ENCODE measurements at regions not wholly inside any gene's neighbourhood (a gene's known extent, or its start where the extent isn't known, plus 50 kb on each side); places are given as distances from the start of the nearest gene placed in this dataset.

DNA sequence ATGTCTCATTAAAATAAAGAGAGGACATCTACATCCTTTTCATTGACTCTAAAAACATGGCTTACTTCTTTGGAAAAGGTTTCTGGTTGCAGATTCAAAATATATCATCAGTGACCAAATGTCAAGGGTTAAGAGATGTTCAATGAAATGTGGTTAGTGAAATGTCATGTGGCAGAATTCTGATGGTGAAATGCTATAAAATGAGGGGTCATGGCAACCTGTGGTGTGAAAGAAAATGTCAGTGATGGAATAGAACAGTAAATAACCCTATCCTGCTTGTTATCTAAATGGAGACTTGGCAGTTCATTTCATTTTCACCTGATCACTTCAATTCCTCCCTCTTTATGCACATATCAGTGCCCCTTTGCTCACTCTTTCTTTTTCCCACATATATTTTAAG lies 79.4 kb downstream of the TFPI2 start:
- H3K4me3 ChIP-seq (ENCODE audit: low read depth, low read length): no peak overlapping the region
- no peak overlapping the region for H2AFZ ChIP-seq (ENCODE audit: insufficient read depth, low read length, poor library complexity)
- H3K9me3 ChIP-seq (ENCODE audit: insufficient read depth, low read depth, low read length): no peaks in the 10 kb centered on the region
- H3K4me2 ChIP-seq (ENCODE audit: low read length): no peak overlapping the region
- H3K14ac ChIP-seq (ENCODE audit: low read length): no peak overlapping the region
- H4K12ac ChIP-seq (ENCODE audit: low read depth, low read length): no peak overlapping the region
- H3K23ac ChIP-seq (ENCODE audit: low read length): no peak overlapping the region
- no peak overlapping the region for H3K9ac ChIP-seq (ENCODE audit: low read length)
- H4K8ac ChIP-seq (ENCODE audit: low read depth, low read length): no peak overlapping the region
- no peaks in the 10 kb centered on the region for H3K36me3 ChIP-seq (ENCODE audit: control insufficient read depth in 1 of 2, insufficient read depth in 2 of 2, low read length in 2 of 2)
- no peak overlapping the region for H2BK120ac ChIP-seq (ENCODE audit: insufficient read depth, low read length, poor library complexity)
- no peak overlapping the region for H4K91ac ChIP-seq (ENCODE audit: low read depth, low read length)
- DNase-seq: no peak
- H3K4ac ChIP-seq (ENCODE audit: low read depth, low read length): no peak overlapping the region
- H2BK5ac ChIP-seq (ENCODE audit: low read depth, low read length, poor library complexity): no peak overlapping the region
- no peak overlapping the region for H2AK5ac ChIP-seq (ENCODE audit: low read length)
- H3K4me1 ChIP-seq (ENCODE audit: control insufficient read depth in 1 of 2, insufficient read depth in 2 of 2, low read length in 2 of 2): no peaks in the 10 kb centered on the region
- no peaks in the 10 kb centered on the region for H3K79me1 ChIP-seq (ENCODE audit: low read length)
- no peak overlapping the region for H3K18ac ChIP-seq (ENCODE audit: low read length)
- no peaks in the 10 kb centered on the region for H3K79me2 ChIP-seq (ENCODE audit: control insufficient read depth, insufficient read depth, low read length, poor library complexity)
- no peaks in the 10 kb centered on the region for H3K27me3 ChIP-seq (ENCODE audit: insufficient read depth, low read length)
- H2BK12ac ChIP-seq (ENCODE audit: low read length): no peak overlapping the region
- no peak overlapping the region for H3K27ac ChIP-seq (ENCODE audit: low read depth, low read length)

GRCh38 chr7:93810561-93810960 lies 80.0 kb downstream of the TFPI2 start:
- H2BK5ac ChIP-seq (ENCODE audit: low read depth, low read length, poor library complexity): no peak overlapping the region
- H3K4me3 ChIP-seq (ENCODE audit: low read depth, low read length): no peak overlapping the region
- H3K23ac ChIP-seq (ENCODE audit: low read length): no peak overlapping the region
- H3K18ac ChIP-seq (ENCODE audit: low read length): no peak overlapping the region
- no peaks in the 10 kb centered on the region for H3K79me2 ChIP-seq (ENCODE audit: control insufficient read depth, insufficient read depth, low read length, poor library complexity)
- H3K79me1 ChIP-seq (ENCODE audit: low read length): no peaks in the 10 kb centered on the region
- DNase-seq: no peak
- no peak overlapping the region for H3K14ac ChIP-seq (ENCODE audit: low read length)
- H3K4me1 ChIP-seq (ENCODE audit: control insufficient read depth in 1 of 2, insufficient read depth in 2 of 2, low read length in 2 of 2): no peaks in the 10 kb centered on the region
- no peak overlapping the region for H3K27ac ChIP-seq (ENCODE audit: low read depth, low read length)
- no peak overlapping the region for H3K4ac ChIP-seq (ENCODE audit: low read depth, low read length)
- no peaks in the 10 kb centered on the region for H3K27me3 ChIP-seq (ENCODE audit: insufficient read depth, low read length)
- H3K9me3 ChIP-seq (ENCODE audit: insufficient read depth, low read depth, low read length): no peaks in the 10 kb centered on the region
- no peak overlapping the region for H4K12ac ChIP-seq (ENCODE audit: low read depth, low read length)
- H3K4me2 ChIP-seq (ENCODE audit: low read length): no peak overlapping the region
- H2AK5ac ChIP-seq (ENCODE audit: low read length): no peak overlapping the region
- no peak overlapping the region for H4K91ac ChIP-seq (ENCODE audit: low read depth, low read length)
- no peak overlapping the region for H4K8ac ChIP-seq (ENCODE audit: low read depth, low read length)
- no peak overlapping the region for H2AFZ ChIP-seq (ENCODE audit: insufficient read depth, low read length, poor library complexity)
- H2BK120ac ChIP-seq (ENCODE audit: insufficient read depth, low read length, poor library complexity): no peak overlapping the region
- no peak overlapping the region for H3K9ac ChIP-seq (ENCODE audit: low read length)
- no peaks in the 10 kb centered on the region for H3K36me3 ChIP-seq (ENCODE audit: control insufficient read depth in 1 of 2, insufficient read depth in 2 of 2, low read length in 2 of 2)
- no peak overlapping the region for H2BK12ac ChIP-seq (ENCODE audit: low read length)

DNA sequence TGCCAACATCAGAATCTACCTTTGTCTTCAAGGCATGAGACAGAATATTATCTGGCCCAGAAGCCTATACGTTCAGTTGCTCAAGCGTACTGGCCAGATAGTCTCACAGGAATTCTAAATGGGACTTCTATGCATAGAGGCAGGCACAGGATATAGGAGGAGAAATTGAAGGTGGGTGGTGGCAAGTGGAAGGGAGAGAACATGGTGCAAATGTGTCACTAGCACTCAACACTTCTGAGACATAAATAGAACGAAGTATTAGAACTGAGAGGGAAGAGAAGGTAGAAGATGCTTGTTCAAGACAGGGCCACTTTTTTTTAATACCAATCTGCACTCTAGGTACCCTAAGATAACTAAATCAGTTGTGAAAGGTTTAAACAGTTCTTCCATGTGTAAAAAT lies 85.8 kb downstream of the TFPI2 start:
- Histone ChIP-seq H2AFZ (ENCODE audit: insufficient read depth, low read length, poor library complexity) (no peak overlapping the region), H3K4me1 (ENCODE audit: control insufficient read depth in 1 of 2, insufficient read depth in 2 of 2, low read length in 2 of 2) (no peaks in the 10 kb centered on the region), H3K4ac (ENCODE audit: low read depth, low read length) (no peak overlapping the region), H3K9me3 (ENCODE audit: insufficient read depth, low read depth, low read length) (no peaks in the 10 kb centered on the region), H2BK12ac (ENCODE audit: low read length) (no peak overlapping the region), H4K12ac (ENCODE audit: low read depth, low read length) (no peak overlapping the region), H3K27me3 (ENCODE audit: insufficient read depth, low read length) (no peaks in the 10 kb centered on the region), H2BK120ac (ENCODE audit: insufficient read depth, low read length, poor library complexity) (no peak overlapping the region), H3K18ac (ENCODE audit: low read length) (no peak overlapping the region), H2BK5ac (ENCODE audit: low read depth, low read length, poor library complexity) (no peak overlapping the region), H3K23ac (ENCODE audit: low read length) (no peak overlapping the region), H4K91ac (ENCODE audit: low read depth, low read length) (no peak overlapping the region), H3K4me2 (ENCODE audit: low read length) (no peak overlapping the region), H2AK5ac (ENCODE audit: low read length) (no peak overlapping the region), H3K9ac (ENCODE audit: low read length) (no peak overlapping the region), H3K14ac (ENCODE audit: low read length) (no peak overlapping the region), H3K36me3 (ENCODE audit: control insufficient read depth in 1 of 2, insufficient read depth in 2 of 2, low read length in 2 of 2) (no peaks in the 10 kb centered on the region), H3K4me3 (ENCODE audit: low read depth, low read length) (no peak overlapping the region), H3K27ac (ENCODE audit: low read depth, low read length) (no peak overlapping the region), H3K79me2 (ENCODE audit: control insufficient read depth, insufficient read depth, low read length, poor library complexity) (no peaks in the 10 kb centered on the region), H3K79me1 (ENCODE audit: low read length) (no peaks in the 10 kb centered on the region), H4K8ac (ENCODE audit: low read depth, low read length) (no peak overlapping the region)
- no peak for DNase-seq
- WGBS (ENCODE audit: extremely low coverage, insufficient coverage, insufficient read length): no CpG with 5 or more reads among the region's 3 CpGs

DNA sequence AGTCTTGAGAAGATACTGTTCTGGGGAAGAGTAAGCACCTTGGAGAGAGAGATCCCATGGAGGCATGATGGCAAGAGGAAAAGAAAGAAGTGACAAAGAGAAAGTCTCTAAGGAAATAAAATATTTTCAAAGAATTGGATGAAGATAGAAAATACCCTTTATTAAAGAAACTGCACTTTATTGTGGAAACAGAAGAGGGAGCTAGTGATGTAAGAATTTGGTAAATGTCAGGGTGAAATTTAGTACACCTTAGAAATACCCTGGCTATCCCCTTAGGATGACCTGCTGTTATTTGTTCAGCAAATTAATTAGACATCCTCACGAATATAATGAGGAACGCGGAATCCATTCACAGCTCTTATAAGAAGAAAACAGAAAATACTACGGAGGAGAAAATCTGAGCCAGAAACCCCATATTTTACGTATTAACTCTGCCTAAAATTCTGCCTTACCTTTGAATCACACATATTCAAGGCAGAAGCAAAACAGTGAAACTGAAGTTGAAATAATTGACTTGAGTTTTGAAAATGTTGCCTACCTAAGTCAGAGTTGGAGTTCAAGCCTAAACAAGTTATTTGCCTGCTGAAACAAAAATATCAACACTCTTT lies 90.7 kb downstream of the TFPI2 start:
- no CpG with 5 or more reads among the region's 5 CpGs for WGBS (ENCODE audit: extremely low coverage, insufficient coverage, insufficient read length)

More for the DNA sequence above, 90.7 kb downstream of the TFPI2 start:
- H4K12ac ChIP-seq (ENCODE audit: low read depth, low read length): no peak overlapping the region
- no peaks in the 10 kb centered on the region for H3K27me3 ChIP-seq (ENCODE audit: insufficient read depth, low read length)
- H2BK120ac ChIP-seq (ENCODE audit: insufficient read depth, low read length, poor library complexity): no peak overlapping the region
- H3K14ac ChIP-seq (ENCODE audit: low read length): no peak overlapping the region
- no peaks in the 10 kb centered on the region for H3K4me1 ChIP-seq (ENCODE audit: control insufficient read depth in 1 of 2, insufficient read depth in 2 of 2, low read length in 2 of 2)
- H3K4me3 ChIP-seq (ENCODE audit: low read depth, low read length): no peak overlapping the region
- no peak overlapping the region for H3K23ac ChIP-seq (ENCODE audit: low read length)
- DNase-seq: peak in 1 of 2 donors; percentile 62
- H3K9me3 ChIP-seq (ENCODE audit: insufficient read depth, low read depth, low read length): no peaks in the 10 kb centered on the region
- no peak overlapping the region for H2BK5ac ChIP-seq (ENCODE audit: low read depth, low read length, poor library complexity)
- no peaks in the 10 kb centered on the region for H3K36me3 ChIP-seq (ENCODE audit: control insufficient read depth in 1 of 2, insufficient read depth in 2 of 2, low read length in 2 of 2)
- H3K4ac ChIP-seq (ENCODE audit: low read depth, low read length): no peak overlapping the region
- H3K9ac ChIP-seq (ENCODE audit: low read length): no peak overlapping the region
- no peak overlapping the region for H3K4me2 ChIP-seq (ENCODE audit: low read length)
- no peak overlapping the region for H2AK5ac ChIP-seq (ENCODE audit: low read length)
- H4K91ac ChIP-seq (ENCODE audit: low read depth, low read length): no peak overlapping the region
- H3K79me2 ChIP-seq (ENCODE audit: control insufficient read depth, insufficient read depth, low read length, poor library complexity): no peaks in the 10 kb centered on the region
- H3K27ac ChIP-seq (ENCODE audit: low read depth, low read length): no peak overlapping the region
- no peak overlapping the region for H2BK12ac ChIP-seq (ENCODE audit: low read length)
- H2AFZ ChIP-seq (ENCODE audit: insufficient read depth, low read length, poor library complexity): no peak overlapping the region
- H3K79me1 ChIP-seq (ENCODE audit: low read length): no peaks in the 10 kb centered on the region
- no peak overlapping the region for H3K18ac ChIP-seq (ENCODE audit: low read length)
- H4K8ac ChIP-seq (ENCODE audit: low read depth, low read length): no peak overlapping the region
